OCI-LY3 (cell line): ENCODE measurements at regions not wholly inside any gene's neighbourhood (a gene's known extent, or its start where the extent isn't known, plus 50 kb on each side); places are given as distances from the start of the nearest gene placed in this dataset.

ENCODE experiments used
- H2AFZ ChIP-seq: fragments of 200-600, 300-600 bp; shearing (Covaris generic); 2 replicates; pipeline ENCODE4 v1.6.0; 2014; ENCODE audit warnings: antibody characterized with exemption, low read depth, low read length
- H3K27ac ChIP-seq: fragments of 200-600, 300-600 bp; sonication (generic); 2 replicates; pipeline ENCODE4 v1.5.1; 2014; ENCODE audit warnings: mild to moderate bottlenecking, low read length, moderate library complexity, mixed read lengths
- H3K27me3 ChIP-seq: fragments of 200-600, 300-600 bp; sonication (generic); 2 replicates; pipeline ENCODE4 v1.6.1; 2014; ENCODE audit warnings: low read depth, low read length, mixed read lengths
- H3K36me3 ChIP-seq: fragments of 200-600, 300-600 bp; sonication (generic); replicated peaks from 2 replicates; pipeline ENCODE3; 2014; ENCODE audit warnings: low read depth, low read length, mixed read lengths
- H3K4me1 ChIP-seq: fragments of 300-600, 200-600 bp; sonication (generic); 2 replicates; pipeline ENCODE4 v1.6.1; 2014; ENCODE audit warnings: low read length, mixed read lengths
- H3K4me2 ChIP-seq: fragments of 200-600, 300-600 bp; sonication (generic); 2 replicates; pipeline ENCODE4 v1.6.1; 2014; ENCODE audit warnings: low read length, mixed read lengths
- H3K4me3 ChIP-seq: fragments of 300-600, 200-600 bp; sonication (generic); 2 replicates; pipeline ENCODE4 v1.5.1; 2014; ENCODE audit warnings: antibody characterized with exemption, mild to moderate bottlenecking, low read length, moderate library complexity
- H3K79me2 ChIP-seq: fragments of 300-600, 200-600 bp; shearing (Covaris generic); 2 replicates; pipeline ENCODE4 v1.6.1; 2014; ENCODE audit warnings: mild to moderate bottlenecking, low read length, mixed read lengths
- H3K9ac ChIP-seq: fragments of 300-600, 200-600 bp; shearing (Covaris generic); 2 replicates; pipeline ENCODE4 v1.6.0; 2014; ENCODE audit warnings: mild to moderate bottlenecking, low read length, moderate library complexity
- H3K9me3 ChIP-seq: fragments of 200-600, 300-600 bp; shearing (Covaris generic); 2 replicates; pipeline ENCODE4 v1.6.1; 2014; ENCODE audit warnings: low read length, mixed read lengths; ENCODE audit not compliant: insufficient read depth
- H4K20me1 ChIP-seq: fragments of 200-600, 300-600 bp; sonication (generic); 2 replicates; pipeline ENCODE4 v1.6.1; 2016; ENCODE audit warnings: low read length, mixed read lengths; ENCODE audit not compliant: insufficient read depth
- CTCF ChIP-seq: fragments of 200-600, 300-600 bp; sonication (generic); IDR thresholded peaks from 2 replicates; pipeline ENCODE4 v1.5.1; 2014; ENCODE audit warnings: antibody characterized with exemption, low read length, low read depth
- EZH2phosphoT487 ChIP-seq: fragments of 200-600 bp; shearing (Covaris generic); IDR thresholded peaks from 2 replicates; pipeline ENCODE4 v1.6.1; 2018; ENCODE audit warnings: antibody characterized with exemption, mixed run types, low read depth

- H3K27me3 ChIP-seq, result no peaks in the 10 kb centered on the region
- H2AFZ ChIP-seq, result peak overlapping the region; percentile 44; the same call in 1 of the 2 replicates
- no peak overlapping the region for H3K9ac ChIP-seq
- no peaks in the 10 kb centered on the region for H3K4me1 ChIP-seq
- no peak overlapping the region for H3K4me3 ChIP-seq
- H3K79me2 ChIP-seq, result no peaks in the 10 kb centered on the region
- no peak for TF ChIP-seq EZH2phosphoT487
- no peak for TF ChIP-seq CTCF
- H3K36me3 ChIP-seq, result no peaks in the 10 kb centered on the region
- H3K27ac ChIP-seq, result no peak overlapping the region
- no peak overlapping the region for H3K4me2 ChIP-seq
- H3K9me3 ChIP-seq, result no peaks in the 10 kb centered on the region
- H4K20me1 ChIP-seq, result no peaks in the 10 kb centered on the region
Observed at GRCh38 chr4:138078751-138079520, 163.2 kb downstream of the SLC7A11 start.

- H2AFZ ChIP-seq, result peak overlapping the region; percentile 44; the same call in 1 of the 2 replicates
- H4K20me1 ChIP-seq, result no peaks in the 10 kb centered on the region
- no peaks in the 10 kb centered on the region for H3K27me3 ChIP-seq
- TF ChIP-seq CTCF (no peak), EZH2phosphoT487 (no peak)
- no peaks in the 10 kb centered on the region for H3K79me2 ChIP-seq
- H3K9me3 ChIP-seq, result no peaks in the 10 kb centered on the region
- H3K4me2 ChIP-seq, result no peak overlapping the region
- no peaks in the 10 kb centered on the region for H3K4me1 ChIP-seq
- no peak overlapping the region for H3K27ac ChIP-seq
- H3K36me3 ChIP-seq, result no peaks in the 10 kb centered on the region
- H3K4me3 ChIP-seq, result no peak overlapping the region
- no peak overlapping the region for H3K9ac ChIP-seq
Observed at GRCh38 chr4:138078253-138078652, 163.9 kb downstream of the SLC7A11 start.

- no peaks in the 10 kb centered on the region for H3K79me2 ChIP-seq
- TF ChIP-seq EZH2phosphoT487, result no peak
- no peak for TF ChIP-seq CTCF
- no peak overlapping the region for H3K4me3 ChIP-seq
- H3K4me2 ChIP-seq, result no peak overlapping the region
- no peaks in the 10 kb centered on the region for H4K20me1 ChIP-seq
- no peak overlapping the region for H3K9ac ChIP-seq
- no peaks in the 10 kb centered on the region for H3K4me1 ChIP-seq
- H3K27ac ChIP-seq, result no peak overlapping the region
- H3K27me3 ChIP-seq, result no peaks in the 10 kb centered on the region
- H3K36me3 ChIP-seq, result no peaks in the 10 kb centered on the region
- no peaks in the 10 kb centered on the region for H3K9me3 ChIP-seq
- no peak overlapping the region for H2AFZ ChIP-seq
Observed at GRCh38 chr4:138076561-138076960, 165.6 kb downstream of the SLC7A11 start.

GRCh38 chr4:138070816-138071215 is 171.3 kb downstream of the SLC7A11 start:
- Histone ChIP-seq H3K4me1 (no peaks in the 10 kb centered on the region), H4K20me1 (no peaks in the 10 kb centered on the region), H3K27ac (no peak overlapping the region), H3K4me2 (no peak overlapping the region), H3K27me3 (no peaks in the 10 kb centered on the region), H3K9ac (no peak overlapping the region), H3K79me2 (no peaks in the 10 kb centered on the region), H2AFZ (no peak overlapping the region), H3K36me3 (no peaks in the 10 kb centered on the region), H3K4me3 (no peak overlapping the region), H3K9me3 (peaks cover 8% of the 10 kb centered on the region; the same call in 1 of the 2 replicates)
- TF ChIP-seq CTCF, result no peak
- no peak for TF ChIP-seq EZH2phosphoT487
